ENCODE measurements at regions not wholly inside any gene's neighbourhood (a gene's known extent, or its start where the extent isn't known, plus 50 kb on each side); places are given as distances from the start of the nearest gene placed in this dataset.

DNA sequence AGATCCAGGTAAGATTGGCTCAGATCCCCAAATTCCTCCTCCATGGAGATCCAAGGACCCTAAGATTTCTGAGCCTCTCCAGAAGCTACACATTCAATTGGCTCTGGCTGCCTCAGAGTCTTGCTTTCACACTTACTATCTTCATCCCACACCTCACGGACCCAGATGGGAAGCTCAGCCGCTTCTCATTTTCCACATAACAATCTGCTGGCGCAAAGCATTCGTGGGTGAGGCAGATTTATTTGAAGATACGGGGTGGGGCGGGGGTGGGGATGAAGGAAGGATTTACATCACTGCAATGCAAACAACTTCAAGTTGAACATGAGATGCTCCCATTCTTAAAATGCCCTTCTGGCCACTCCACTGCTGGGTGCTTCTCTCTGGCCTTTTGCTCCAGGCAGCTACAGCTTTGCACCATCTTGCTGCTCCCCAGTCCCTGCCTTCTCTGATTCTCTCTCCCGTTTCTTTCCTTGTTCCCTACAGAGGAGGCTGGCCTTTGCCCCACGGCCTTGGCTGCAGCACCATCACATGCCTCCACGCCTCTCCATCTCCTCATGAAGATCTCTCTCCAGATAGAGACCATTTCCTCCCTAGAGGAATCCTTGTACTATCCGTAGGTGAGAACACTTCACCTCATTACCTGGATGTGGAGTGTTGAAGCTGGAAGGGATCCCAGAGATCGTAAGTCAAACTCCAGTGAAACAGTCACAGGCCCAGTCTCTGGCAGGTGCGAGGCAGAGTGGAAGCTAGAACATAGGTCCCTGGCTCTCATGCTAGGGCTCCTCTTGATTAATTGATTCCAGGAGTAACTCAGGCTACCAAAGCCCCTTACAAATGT is 175.9 kb downstream of the RPLP1 start:
- DNase-seq, result no peak

GRCh38 chr15:69629631-69630161 is 177.1 kb downstream of the RPLP1 start:
- no peak for DNase-seq

DNA sequence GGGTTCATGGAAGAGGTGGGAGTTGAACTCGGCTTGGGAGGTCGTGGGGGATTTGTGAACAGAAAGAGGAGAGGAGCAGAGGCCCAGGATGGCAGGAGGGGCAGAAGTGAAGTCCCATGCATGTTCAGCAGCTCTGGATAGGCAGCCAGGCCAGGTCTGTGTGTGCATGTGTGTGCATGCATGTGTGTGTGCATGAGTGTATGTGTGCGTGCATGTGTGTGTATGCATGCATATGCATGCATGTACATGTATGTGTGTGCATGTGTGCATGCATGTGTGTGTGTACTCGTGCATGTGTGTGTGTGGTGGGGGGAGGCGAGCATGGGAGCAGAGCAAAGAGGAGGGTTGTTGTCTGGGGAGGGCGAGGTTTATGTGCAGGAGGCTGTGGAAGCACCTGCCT is 178.4 kb downstream of the RPLP1 start:
- DNase-seq, result no peak

DNA sequence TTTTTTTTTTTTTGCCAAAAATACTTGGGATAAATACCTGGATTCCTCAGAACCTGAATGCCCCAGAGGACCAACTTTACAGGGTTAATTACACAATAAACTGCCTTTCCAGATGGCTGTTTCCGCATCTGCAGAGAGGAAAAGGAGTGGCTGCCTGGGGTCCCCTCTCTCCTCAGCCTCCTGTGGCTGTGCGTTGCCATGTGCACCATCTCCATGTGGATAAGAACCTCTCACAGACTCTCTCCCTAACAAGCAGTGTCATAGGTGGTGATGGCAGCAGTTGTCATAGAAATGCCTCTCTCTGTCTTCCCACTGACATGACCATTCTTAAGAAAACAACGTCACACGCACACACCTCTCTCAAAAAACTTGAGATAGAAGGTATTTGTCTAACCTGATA is 179.4 kb downstream of the RPLP1 start:
- DNase-seq, result peak; percentile 39

GRCh38 chr15:69634860-69635259 is 182.2 kb downstream of the RPLP1 start:
- DNase-seq, result no peak

- DNase-seq, result no peak
These were observed 183.7 kb downstream of the RPLP1 start for GRCh38 chr15:69636169-69636915.

DNA sequence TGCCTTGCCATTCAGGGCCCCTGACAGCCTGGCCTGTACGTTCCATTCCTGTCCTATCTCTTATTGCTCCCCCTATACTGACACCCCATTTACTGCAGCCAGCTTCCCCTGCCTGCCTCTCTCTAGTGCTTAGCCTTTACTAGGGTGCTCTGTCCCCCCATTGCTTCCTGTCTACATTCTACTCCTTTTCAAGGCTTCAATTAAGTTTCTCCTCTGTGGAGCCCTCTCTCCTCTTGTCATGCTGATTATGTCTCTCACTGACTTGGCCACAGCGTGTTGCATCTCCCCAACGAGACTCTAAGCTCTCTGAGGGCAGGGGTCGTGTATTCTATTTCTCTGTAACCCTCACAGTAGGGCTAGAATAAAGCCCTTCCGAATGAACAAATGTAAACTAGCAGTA is 185.2 kb downstream of the RPLP1 start:
- no peak for DNase-seq

DNA sequence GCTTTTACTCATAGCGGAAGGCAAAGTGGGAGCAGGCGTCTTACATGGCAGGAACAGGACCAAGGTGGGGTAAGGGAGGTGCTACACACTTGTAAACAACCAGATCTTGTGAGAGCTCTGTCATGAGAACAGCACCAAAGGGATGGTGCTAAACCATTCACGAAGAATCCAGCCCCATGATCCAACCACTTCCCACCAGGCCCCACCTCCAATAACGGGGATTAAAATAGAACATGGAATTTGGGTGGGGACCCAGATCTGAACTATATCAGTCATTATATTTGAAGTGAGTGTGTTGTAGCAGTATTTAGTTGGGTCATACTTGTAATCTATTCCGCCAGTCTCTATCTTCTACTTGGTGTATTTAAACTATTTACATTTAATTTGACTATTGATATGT is 190.9 kb downstream of the RPLP1 start:
- DNase-seq, result no peak

GRCh38 chr15:69643971-69644370 is 191.4 kb downstream of the RPLP1 start:
- no peak for DNase-seq

DNA sequence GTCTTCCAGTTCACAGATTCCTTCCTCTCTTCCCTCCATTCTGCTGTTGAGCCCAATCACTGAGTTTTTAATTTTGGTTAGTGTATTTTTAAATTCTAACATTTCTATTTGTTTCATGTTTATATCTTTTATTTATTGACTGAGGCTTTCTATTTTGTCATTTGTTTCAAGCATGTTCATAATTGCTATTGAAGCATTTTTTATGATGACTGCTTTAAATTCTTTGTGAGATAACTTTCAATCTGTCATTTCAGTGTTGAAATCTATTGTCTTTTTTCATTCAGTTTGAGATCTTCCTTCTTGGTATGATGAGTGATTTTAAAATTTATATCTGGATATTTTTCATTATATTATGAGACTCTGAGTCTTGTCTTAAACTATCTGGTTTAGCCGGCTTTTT is 192.3 kb downstream of the RPLP1 start:
- no peak for DNase-seq

GRCh38 chr15:69647142-69647513 is 194.5 kb downstream of the RPLP1 start:
- DNase-seq, result no peak

DNA sequence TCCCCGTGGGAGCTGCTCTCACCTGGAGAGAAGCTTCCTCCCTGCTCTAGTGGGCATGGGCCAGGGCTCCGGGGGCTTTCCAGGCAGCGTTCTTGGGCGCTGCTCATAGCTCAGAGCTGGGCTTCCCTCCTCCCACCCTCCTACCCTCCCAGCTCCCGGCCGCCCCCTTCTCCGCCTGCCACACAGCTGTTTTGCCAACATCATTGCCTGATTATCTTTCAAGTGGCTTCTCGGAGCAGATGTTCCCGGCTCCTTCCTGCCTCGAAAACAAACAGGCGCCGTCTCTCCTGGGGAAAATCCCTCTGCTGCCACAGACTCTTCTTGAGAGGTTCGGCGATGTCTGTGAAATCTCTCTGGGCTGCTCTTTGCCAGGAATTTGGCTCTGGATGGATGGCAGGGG is 195.6 kb downstream of the RPLP1 start:
- DNase-seq, result peak; percentile 64

- DNase-seq, result no peak
These were observed 196.4 kb downstream of the RPLP1 start for GRCh38 chr15:69648775-69649735.

DNA sequence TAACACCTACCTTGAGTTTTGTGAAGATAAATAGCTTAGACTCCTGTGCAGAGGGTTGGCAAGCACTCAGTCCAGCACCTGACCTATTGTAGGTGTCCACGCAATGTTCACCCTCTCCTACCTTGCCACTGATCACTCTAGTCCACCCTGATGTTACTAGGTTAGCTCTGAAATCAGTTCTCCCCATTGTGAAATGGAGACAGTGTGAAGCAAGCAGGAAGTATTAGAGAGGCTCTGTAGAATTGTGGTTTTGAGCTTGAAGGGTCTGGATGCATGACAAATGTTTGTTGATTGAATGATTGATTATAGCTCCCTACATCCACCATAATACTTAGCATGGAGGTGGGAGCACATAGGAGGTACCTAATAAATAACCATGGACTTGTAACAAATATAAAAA is 199.7 kb downstream of the RPLP1 start:
- DNase-seq, result no peak

DNA sequence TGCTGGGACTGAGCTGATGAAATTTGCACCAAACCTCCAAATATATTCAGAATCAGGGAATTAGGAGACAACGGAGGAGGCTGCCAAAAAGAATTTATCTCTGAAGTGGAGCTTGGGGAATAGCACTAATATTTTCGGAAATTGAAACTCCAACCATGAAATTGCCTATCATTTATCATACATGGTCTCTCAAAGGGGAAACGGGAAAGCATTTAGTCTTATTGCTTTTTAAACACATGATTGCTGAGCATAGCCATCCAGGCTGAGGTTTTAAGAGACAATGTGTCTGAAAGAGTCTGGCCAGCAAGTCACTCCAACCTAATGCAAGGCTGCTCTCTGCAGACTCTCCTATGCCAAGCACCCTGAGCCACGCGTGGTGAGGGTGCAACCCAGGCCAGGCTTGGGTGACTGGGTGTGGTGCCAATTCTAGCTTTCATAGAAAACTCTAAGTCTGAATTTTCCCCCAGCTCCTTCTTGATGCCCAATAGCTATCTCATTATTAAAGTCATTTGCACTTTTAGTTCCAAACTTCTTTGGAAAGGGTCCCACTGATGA is 200.2 kb downstream of the RPLP1 start:
- DNase-seq, result no peak

DNA sequence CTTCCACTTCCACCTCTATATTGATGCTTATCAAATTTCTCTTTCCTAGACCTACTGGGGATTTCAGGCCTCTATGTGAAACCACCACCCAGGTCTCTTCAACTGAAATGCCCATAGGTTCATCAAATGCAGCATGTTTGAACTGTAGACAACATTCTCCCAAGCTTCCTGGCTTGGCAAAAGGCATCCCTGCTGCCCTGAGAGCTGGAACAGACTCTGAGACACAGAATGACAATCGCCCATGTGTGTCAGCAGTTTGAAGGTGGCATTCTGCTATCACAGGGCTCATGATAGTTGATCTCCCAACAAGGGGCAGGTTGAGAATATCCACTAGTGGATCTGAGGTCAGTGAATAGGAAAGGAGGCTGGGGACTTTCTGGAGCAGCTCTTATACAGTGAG is 200.7 kb downstream of the RPLP1 start:
- no peak for DNase-seq

- no peak for DNase-seq
These were observed 201.2 kb downstream of the RPLP1 start for GRCh38 chr15:69653846-69654245.

- DNase-seq, result no peak
These were observed 203.8 kb downstream of the RPLP1 start for GRCh38 chr15:69656271-69657030.

GRCh38 chr15:69657626-69658025 is 205.0 kb downstream of the RPLP1 start:
- no peak for DNase-seq

- DNase-seq, result no peak
These were observed 205.9 kb downstream of the RPLP1 start for GRCh38 chr15:69658411-69658945.

- DNase-seq, result no peak
These were observed 206.9 kb downstream of the RPLP1 start for GRCh38 chr15:69659454-69660050.
